Thoracic aorta (tissue), 2 donors: ENCODE measurements at regions not wholly inside any gene's neighbourhood (a gene's known extent, or its start where the extent isn't known, plus 50 kb on each side); places are given as distances from the start of the nearest gene placed in this dataset.
"Not testable (repeated sequence)": the region's sequence is repeated elsewhere in the genome, so short reads cannot be mapped to it uniquely, and the experiment has no call there.

Source experiments
- ATAC-seq: fragments of 150-250 bp; one replicate; pipeline ENCODE4 v1.8.0; 2017; ENCODE audit warnings: low read depth; ENCODE audit not compliant: insufficient number of reproducible peaks, low FRiP score
- DNase-seq: peaks from one replicate; pipeline ENCODE4 v3.0.0-alpha.2; 2020; ENCODE audit warnings: low spot score
- H3K27ac ChIP-seq, 2 donors: fragments of 200-600 bp; sonication (generic); 1 replicate in 1 of 2; 2 replicates in 1 of 2; pipeline ENCODE4 v1.5.1; 2016; ENCODE audit warnings: mild to moderate bottlenecking in 2 of 2, moderate library complexity in 2 of 2
- H3K27me3 ChIP-seq: fragments of 200-600 bp; sonication (generic); replicated peaks from 2 replicates; pipeline ENCODE4 v1.6.0; 2016; ENCODE audit warnings: mild to moderate bottlenecking; ENCODE audit not compliant: insufficient read depth
- H3K36me3 ChIP-seq: fragments of 200-600 bp; sonication (generic); one replicate; pipeline ENCODE4 v1.5.1; 2016
- H3K4me1 ChIP-seq, 2 donors: fragments of 200-600 bp; sonication (generic); 1 replicate in 1 of 2; 2 replicates in 1 of 2; pipeline versions ENCODE4 v1.5.1 to v1.6.0; 2016; ENCODE audit warnings: low read depth in 2 of 2, mild to moderate bottlenecking in 1 of 2; ENCODE audit not compliant: control insufficient read depth in 1 of 2
- H3K4me3 ChIP-seq: fragments of 200-600 bp; sonication (generic); 2 replicates; pipeline ENCODE4 v1.5.1; 2016; ENCODE audit warnings: mild to moderate bottlenecking
- H3K9me3 ChIP-seq: fragments of 200-600 bp; sonication (generic); 2 replicates; pipeline ENCODE4 v1.5.1; 2016
- TF ChIP-seq, protein P1 (sequence below): fragments of 200-600 bp; sonication (generic); IDR thresholded peaks from one replicate; pipeline ENCODE4 v1.5.1; 2019; ENCODE audit warnings: antibody characterized with exemption

DNA sequence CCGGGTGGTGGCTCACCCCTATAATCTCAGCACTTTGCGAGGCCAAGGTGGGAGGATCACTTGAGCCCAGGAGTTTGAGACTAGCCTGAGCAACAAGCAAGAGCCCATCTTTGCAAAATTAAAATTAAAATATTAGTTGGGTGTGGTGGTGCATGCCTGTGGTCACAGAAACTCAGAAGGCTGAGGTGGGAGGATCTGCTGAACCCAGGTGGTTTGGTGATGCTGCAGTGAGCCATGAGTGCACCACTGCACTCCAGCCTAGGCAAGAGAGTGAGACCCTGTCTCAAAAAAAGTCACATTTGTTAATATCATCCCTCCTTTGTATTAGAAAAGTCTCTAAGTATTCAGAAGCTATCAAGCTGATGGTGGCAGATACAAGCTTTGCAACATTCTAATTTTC lies 317.5 kb downstream of the ANKRD30A start:
- Histone ChIP-seq H3K27me3 (no peaks in the 10 kb centered on the region), H3K4me3 (no peak overlapping the region), H3K27ac (no peak overlapping the region), H3K36me3 (no peaks in the 10 kb centered on the region), H3K9me3 (no peaks in the 10 kb centered on the region), H3K4me1 (no peaks in the 10 kb centered on the region)
- TF ChIP-seq, protein P1, sequence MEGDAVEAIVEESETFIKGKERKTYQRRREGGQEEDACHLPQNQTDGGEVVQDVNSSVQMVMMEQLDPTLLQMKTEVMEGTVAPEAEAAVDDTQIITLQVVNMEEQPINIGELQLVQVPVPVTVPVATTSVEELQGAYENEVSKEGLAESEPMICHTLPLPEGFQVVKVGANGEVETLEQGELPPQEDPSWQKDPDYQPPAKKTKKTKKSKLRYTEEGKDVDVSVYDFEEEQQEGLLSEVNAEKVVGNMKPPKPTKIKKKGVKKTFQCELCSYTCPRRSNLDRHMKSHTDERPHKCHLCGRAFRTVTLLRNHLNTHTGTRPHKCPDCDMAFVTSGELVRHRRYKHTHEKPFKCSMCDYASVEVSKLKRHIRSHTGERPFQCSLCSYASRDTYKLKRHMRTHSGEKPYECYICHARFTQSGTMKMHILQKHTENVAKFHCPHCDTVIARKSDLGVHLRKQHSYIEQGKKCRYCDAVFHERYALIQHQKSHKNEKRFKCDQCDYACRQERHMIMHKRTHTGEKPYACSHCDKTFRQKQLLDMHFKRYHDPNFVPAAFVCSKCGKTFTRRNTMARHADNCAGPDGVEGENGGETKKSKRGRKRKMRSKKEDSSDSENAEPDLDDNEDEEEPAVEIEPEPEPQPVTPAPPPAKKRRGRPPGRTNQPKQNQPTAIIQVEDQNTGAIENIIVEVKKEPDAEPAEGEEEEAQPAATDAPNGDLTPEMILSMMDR = no peak
- ATAC-seq (no peak), DNase-seq (no peak)

DNA sequence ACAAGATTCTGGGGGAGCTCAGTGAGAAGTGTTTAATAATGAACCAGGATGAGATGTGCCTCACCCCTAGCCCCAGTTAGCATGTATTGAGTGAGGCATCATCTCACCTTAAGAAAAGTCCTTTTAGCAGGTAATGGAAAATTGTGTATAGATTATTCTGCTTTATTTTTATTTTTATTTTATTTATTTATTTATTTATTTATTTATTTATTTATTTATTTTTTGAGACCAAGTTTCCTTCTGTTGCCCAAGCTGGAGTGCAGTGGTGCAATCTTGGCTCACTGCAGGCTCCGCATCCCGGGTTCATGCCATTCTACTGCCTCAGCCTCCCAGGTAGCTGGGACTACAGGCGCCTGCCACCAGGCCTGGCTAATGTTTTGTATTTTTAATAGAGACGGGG lies 315.8 kb downstream of the ANKRD30A start:
- not testable (repeated sequence) for H3K27me3 ChIP-seq, DNase-seq, H3K4me3 ChIP-seq, H3K27ac ChIP-seq, H3K36me3 ChIP-seq, H3K9me3 ChIP-seq, ATAC-seq, H3K4me1 ChIP-seq

DNA sequence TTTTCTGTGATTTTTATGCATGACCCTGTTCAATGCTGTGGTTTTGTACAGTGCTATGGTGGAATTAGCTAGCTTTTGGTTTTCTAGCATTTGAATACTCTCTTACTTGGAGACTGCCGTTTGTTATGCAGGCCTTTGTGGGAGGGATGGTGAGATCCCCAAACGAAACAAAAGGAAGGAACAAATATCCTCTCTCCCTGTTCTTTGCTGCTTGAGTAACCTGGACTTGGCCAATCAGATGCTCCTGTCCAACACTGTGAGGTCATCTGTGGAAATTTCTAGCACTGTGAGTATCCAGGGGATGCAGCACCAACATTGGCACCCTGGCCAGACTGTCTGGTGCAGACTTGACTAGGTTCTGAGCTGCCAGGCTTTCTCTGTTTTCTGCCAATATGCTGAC lies 314.4 kb downstream of the ANKRD30A start:
- DNase-seq (no peak), ATAC-seq (no peak)
- no peaks in the 10 kb centered on the region for H3K36me3 ChIP-seq
- no peak overlapping the region for H3K4me3 ChIP-seq
- TF ChIP-seq, protein P1 = no peak
- H3K27ac ChIP-seq = no peak overlapping the region
- no peaks in the 10 kb centered on the region for H3K4me1 ChIP-seq
- H3K27me3 ChIP-seq = no peaks in the 10 kb centered on the region
- H3K9me3 ChIP-seq = no peaks in the 10 kb centered on the region

DNA sequence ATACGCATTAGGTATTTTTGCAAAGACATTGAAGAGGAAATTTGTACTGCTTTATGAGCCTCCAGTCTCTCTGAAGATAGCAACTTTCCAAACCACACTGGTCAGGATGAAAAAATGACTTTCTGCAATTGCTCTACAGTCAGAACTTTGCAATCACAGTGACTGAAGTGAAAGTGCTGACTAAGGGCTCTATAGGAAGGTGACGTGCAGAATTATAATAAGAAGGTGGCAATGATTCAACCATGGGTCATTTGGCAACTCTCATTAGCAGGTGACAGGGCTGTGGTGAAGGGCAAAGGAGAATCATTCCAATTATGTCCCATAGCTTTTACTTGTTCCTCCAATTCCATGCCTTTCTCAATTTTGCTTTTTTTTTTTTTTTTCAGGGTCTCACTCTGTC lies 311.0 kb downstream of the ANKRD30A start:
- H3K9me3 ChIP-seq = no peaks in the 10 kb centered on the region
- TF ChIP-seq, protein P1 = no peak
- no peaks in the 10 kb centered on the region for H3K4me1 ChIP-seq
- no peak overlapping the region for H3K4me3 ChIP-seq
- H3K27me3 ChIP-seq = no peaks in the 10 kb centered on the region
- no peak for ATAC-seq
- no peak overlapping the region for H3K27ac ChIP-seq
- DNase-seq = no peak
- no peaks in the 10 kb centered on the region for H3K36me3 ChIP-seq

DNA sequence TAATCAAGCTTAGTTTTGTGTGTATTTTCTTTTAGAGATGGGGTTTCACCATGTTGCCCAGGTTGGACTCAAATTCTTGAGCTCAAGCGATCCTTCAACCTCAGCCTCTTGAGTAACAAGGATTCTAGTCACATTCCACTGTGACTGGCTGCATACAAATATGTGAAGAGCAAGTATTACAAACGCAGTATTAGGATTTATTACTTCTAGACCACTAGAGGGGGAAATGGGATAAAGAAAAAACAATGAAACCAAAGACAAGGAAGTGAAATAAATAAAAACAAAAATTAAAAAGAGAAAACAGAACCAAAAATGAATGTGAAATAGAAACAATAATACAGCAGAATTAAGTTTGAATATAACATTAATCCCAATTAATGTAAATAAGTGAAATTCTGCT lies 308.7 kb downstream of the ANKRD30A start:
- no peak for DNase-seq
- no peaks in the 10 kb centered on the region for H3K36me3 ChIP-seq
- TF ChIP-seq, protein P1 = no peak
- ATAC-seq = no peak
- no peak overlapping the region for H3K4me3 ChIP-seq
- no peaks in the 10 kb centered on the region for H3K4me1 ChIP-seq
- H3K27me3 ChIP-seq = no peaks in the 10 kb centered on the region
- H3K9me3 ChIP-seq = no peaks in the 10 kb centered on the region
- H3K27ac ChIP-seq = no peak overlapping the region
